ENCODE measurements at regions not wholly inside any gene's neighbourhood (a gene's known extent, or its start where the extent isn't known, plus 50 kb on each side); places are given as distances from the start of the nearest gene placed in this dataset.

- TF ChIP-seq SRSF7 (optimal IDR thresholded peaks at IDR 0.05; ENCODE audit: low read depth, low read length) = no peak
Measured at GRCh38 chr6:134706806-134707205, 243.1 kb downstream of the ALDH8A1 start (continued).

GRCh38 chr6:134706153-134706552, 243.7 kb downstream of the ALDH8A1 start:
- DNase-seq (ENCODE audit: extremely low read depth in 1 of 4, low spot score in 3 of 4) (no peak), FAIRE-seq (no peak), ATAC-seq (no peak)
- in situ Hi-C loops (cut with MboI) = no loop called here
- no peaks in the 10 kb centered on the region for H3K36me3 ChIP-seq (ENCODE audit: control insufficient read depth, insufficient read depth, low read length)
- no peaks in the 10 kb centered on the region for H3K79me2 ChIP-seq (ENCODE audit: control insufficient read depth, insufficient read depth, low read length)
- no peaks in the 10 kb centered on the region for H3K9me3 ChIP-seq (replicated peaks; ENCODE audit: control insufficient read depth, insufficient read depth, low read depth, low read length)
- H3K9me1 ChIP-seq (ENCODE audit: control insufficient read depth, insufficient read depth, low read length) = no peaks in the 10 kb centered on the region
- H3K4me3 ChIP-seq = no peak overlapping the region
- H2AFZ ChIP-seq (ENCODE audit: low read depth, low read length) = no peak overlapping the region
- no peak overlapping the region for H3K27ac ChIP-seq (ENCODE audit: extremely low read depth, low read depth, low read length)
- no peak overlapping the region for H3K4me2 ChIP-seq (ENCODE audit: insufficient read depth, low read length)
- ChIA-PET POLR2A (interaction anchor here (1.0 kb wide), 1 partner anchor 20 kb away, joined by 3 read pairs; no protein-coding TSS in a partner anchor), CTCF (ENCODE audit: low intra/inter-chr PET ratio) (no interaction called here)
- 0% methylated on average over 3 of the region's 3 CpGs for WGBS (ENCODE audit: insufficient coverage, low coverage, missing lambda C conversion rate)
- no peaks in the 10 kb centered on the region for H4K20me1 ChIP-seq (replicated peaks; ENCODE audit: control insufficient read depth, insufficient read depth, low read length)
- no TSS peak for BruUV-seq (replicated peaks)
- TF ChIP-seq HDGF (IDR thresholded peaks at IDR 0.05) = no peak
- peaks cover 0 to 5% of the 10 kb centered on the region in 2 experiments; a peak in 1 of 5 replicates for H3K27me3 ChIP-seq (ENCODE audit: control insufficient read depth in 2 of 2, insufficient read depth in 2 of 2, low read length in 2 of 2)
- intact Hi-C loops (cut with micrococcal nuclease) = no loop called here
- H3K4me1 ChIP-seq (replicated peaks in 1 of 2; ENCODE audit: control insufficient read depth in 2 of 2, insufficient read depth in 2 of 2, low read length in 2 of 2) = no peaks in the 10 kb centered on the region
- H3K9ac ChIP-seq (ENCODE audit: insufficient read depth in 1 of 2, low read depth in 2 of 2, low read length in 2 of 2) = no peak overlapping the region

DNA sequence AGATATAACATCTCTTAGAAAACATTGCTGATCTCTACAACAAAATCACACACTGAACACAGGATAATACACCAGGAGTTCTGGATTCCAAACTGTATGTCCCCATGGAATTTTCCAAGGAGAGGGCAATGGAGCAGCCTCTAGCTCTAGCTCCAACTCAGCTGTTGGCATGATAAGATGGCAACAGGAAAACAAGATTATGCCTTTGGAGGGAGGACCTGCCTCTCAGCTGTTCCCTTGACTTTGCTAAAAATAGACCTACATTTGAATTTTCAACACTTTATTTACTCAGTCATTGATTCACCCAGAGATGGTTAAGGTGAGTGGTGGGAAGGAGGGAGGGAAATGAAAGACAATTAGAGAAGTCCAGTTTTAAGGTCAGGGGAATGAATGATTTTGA, 246.7 kb downstream of the ALDH8A1 start:
- CTCF ChIA-PET (ENCODE audit: low intra/inter-chr PET ratio) = no interaction called here
- no peaks in the 10 kb centered on the region for H3K9me1 ChIP-seq (ENCODE audit: control insufficient read depth, insufficient read depth, low read length)
- no peak overlapping the region for H3K4me2 ChIP-seq (ENCODE audit: insufficient read depth, low read length)
- no peak overlapping the region for H3K4me3 ChIP-seq
- DNase-seq (ENCODE audit: extremely low read depth in 1 of 4, low spot score in 3 of 4) (no peak), FAIRE-seq (no peak), ATAC-seq (no peak)
- intact Hi-C loops (cut with micrococcal nuclease) = no loop called here
- POLR2A ChIA-PET = interaction anchor here (0.6 kb wide), 1 partner anchor 9 kb away, joined by 5 read pairs; no protein-coding TSS in a partner anchor
- no peak overlapping the region for H2AFZ ChIP-seq (ENCODE audit: low read depth, low read length)
- no TSS peak for BruUV-seq (replicated peaks)
- H3K9me3 ChIP-seq (replicated peaks; ENCODE audit: control insufficient read depth, insufficient read depth, low read depth, low read length) = no peaks in the 10 kb centered on the region
- peaks cover 0 to 5% of the 10 kb centered on the region in 2 experiments; a peak in 1 of 5 replicates for H3K27me3 ChIP-seq (ENCODE audit: control insufficient read depth in 2 of 2, insufficient read depth in 2 of 2, low read length in 2 of 2)
- in situ Hi-C loops (cut with MboI) = no loop called here
- no peak overlapping the region for H3K27ac ChIP-seq (ENCODE audit: extremely low read depth, low read depth, low read length)
- H3K79me2 ChIP-seq (ENCODE audit: control insufficient read depth, insufficient read depth, low read length) = no peaks in the 10 kb centered on the region
- H3K9ac ChIP-seq (ENCODE audit: insufficient read depth in 1 of 2, low read depth in 2 of 2, low read length in 2 of 2) = no peak overlapping the region
- H3K4me1 ChIP-seq (replicated peaks in 1 of 2; ENCODE audit: control insufficient read depth in 2 of 2, insufficient read depth in 2 of 2, low read length in 2 of 2) = no peaks in the 10 kb centered on the region
- H4K20me1 ChIP-seq (replicated peaks; ENCODE audit: control insufficient read depth, insufficient read depth, low read length) = no peaks in the 10 kb centered on the region
- no peaks in the 10 kb centered on the region for H3K36me3 ChIP-seq (ENCODE audit: control insufficient read depth, insufficient read depth, low read length)
- TF ChIP-seq, protein P1, sequence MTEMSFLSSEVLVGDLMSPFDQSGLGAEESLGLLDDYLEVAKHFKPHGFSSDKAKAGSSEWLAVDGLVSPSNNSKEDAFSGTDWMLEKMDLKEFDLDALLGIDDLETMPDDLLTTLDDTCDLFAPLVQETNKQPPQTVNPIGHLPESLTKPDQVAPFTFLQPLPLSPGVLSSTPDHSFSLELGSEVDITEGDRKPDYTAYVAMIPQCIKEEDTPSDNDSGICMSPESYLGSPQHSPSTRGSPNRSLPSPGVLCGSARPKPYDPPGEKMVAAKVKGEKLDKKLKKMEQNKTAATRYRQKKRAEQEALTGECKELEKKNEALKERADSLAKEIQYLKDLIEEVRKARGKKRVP (CRISPR knock-in tag; IDR thresholded peaks at IDR 0.05) = no peak
- no peak for TF ChIP-seq ZNF764 (CRISPR knock-in tag; IDR thresholded peaks at IDR 0.05; ENCODE audit: low read depth)
- no peak for TF ChIP-seq ZNF3 (CRISPR knock-in tag; IDR thresholded peaks at IDR 0.05)
- no peak for TF ChIP-seq PHB2 (IDR thresholded peaks at IDR 0.05; ENCODE audit: low read depth)
- TF ChIP-seq CBX5 (IDR thresholded peaks at IDR 0.05; ENCODE audit: borderline replicate concordance, low read depth) = no peak
- no peak for TF ChIP-seq DIDO1 (tag; IDR thresholded peaks at IDR 0.05; ENCODE audit: low read depth)
- TF ChIP-seq ERF (CRISPR knock-in tag; IDR thresholded peaks at IDR 0.05) = no peak
- no peak for TF ChIP-seq ZNF740 (CRISPR knock-in tag; IDR thresholded peaks at IDR 0.05)
- no peak for TF ChIP-seq ZNF740 (tag; IDR thresholded peaks at IDR 0.05)
- TF ChIP-seq ZNF354B (CRISPR knock-in tag; IDR thresholded peaks at IDR 0.05) = no peak
- TF ChIP-seq HBP1 (CRISPR knock-in tag; IDR thresholded peaks at IDR 0.05) = no peak
- no peak for TF ChIP-seq SNIP1 (IDR thresholded peaks at IDR 0.05; ENCODE audit: low read depth)
- no peak for TF ChIP-seq RAD51 (IDR thresholded peaks at IDR 0.05; ENCODE audit: borderline replicate concordance, low read depth)
